ENCODE measurements at regions not wholly inside any gene's neighbourhood (a gene's known extent, or its start where the extent isn't known, plus 50 kb on each side); places are given as distances from the start of the nearest gene placed in this dataset.

DNA sequence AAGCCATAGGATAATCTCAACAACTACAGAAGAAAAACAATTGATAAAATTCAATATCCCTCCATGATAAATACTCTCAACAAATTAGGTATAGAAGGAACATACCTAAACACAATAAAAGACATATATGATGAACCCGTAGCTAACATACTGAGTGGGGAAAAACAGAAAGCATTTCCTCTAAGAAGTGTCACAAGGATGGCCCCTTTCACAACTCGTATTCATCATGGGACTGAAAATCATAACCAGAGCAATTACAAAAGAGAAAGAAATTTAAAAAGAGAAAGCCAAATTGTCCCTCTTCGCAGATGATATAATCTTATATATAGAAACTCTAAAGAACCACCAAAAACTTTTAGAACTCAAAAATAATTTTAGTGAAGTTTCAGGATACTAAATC is 146.3 kb upstream of the RGMB start:
- Histone ChIP-seq H3K27ac (ENCODE audit: low read length) (no peak overlapping the region), H3K36me3 (ENCODE audit: control insufficient read depth, insufficient read depth, low read length) (no peaks in the 10 kb centered on the region), H3K4me3 (ENCODE audit: low read depth in 2 of 2, low read length in 2 of 2) (no peak overlapping the region), H3K4me1 (ENCODE audit: control insufficient read depth, insufficient read depth, low read length) (no peaks in the 10 kb centered on the region), H3K9me3 (ENCODE audit: control insufficient read depth, insufficient read depth, low read depth, low read length) (no peaks in the 10 kb centered on the region), H3K27me3 (ENCODE audit: control insufficient read depth, insufficient read depth, low read length) (no peaks in the 10 kb centered on the region)
- intact Hi-C loops (cut with micrococcal nuclease; ENCODE audit: unreplicated experiment): no loop called here
- TF ChIP-seq, protein P1, sequence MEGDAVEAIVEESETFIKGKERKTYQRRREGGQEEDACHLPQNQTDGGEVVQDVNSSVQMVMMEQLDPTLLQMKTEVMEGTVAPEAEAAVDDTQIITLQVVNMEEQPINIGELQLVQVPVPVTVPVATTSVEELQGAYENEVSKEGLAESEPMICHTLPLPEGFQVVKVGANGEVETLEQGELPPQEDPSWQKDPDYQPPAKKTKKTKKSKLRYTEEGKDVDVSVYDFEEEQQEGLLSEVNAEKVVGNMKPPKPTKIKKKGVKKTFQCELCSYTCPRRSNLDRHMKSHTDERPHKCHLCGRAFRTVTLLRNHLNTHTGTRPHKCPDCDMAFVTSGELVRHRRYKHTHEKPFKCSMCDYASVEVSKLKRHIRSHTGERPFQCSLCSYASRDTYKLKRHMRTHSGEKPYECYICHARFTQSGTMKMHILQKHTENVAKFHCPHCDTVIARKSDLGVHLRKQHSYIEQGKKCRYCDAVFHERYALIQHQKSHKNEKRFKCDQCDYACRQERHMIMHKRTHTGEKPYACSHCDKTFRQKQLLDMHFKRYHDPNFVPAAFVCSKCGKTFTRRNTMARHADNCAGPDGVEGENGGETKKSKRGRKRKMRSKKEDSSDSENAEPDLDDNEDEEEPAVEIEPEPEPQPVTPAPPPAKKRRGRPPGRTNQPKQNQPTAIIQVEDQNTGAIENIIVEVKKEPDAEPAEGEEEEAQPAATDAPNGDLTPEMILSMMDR (IDR thresholded peaks at IDR 0.05): no peak
- POLR2A ChIA-PET: interaction anchor here (0.6 kb wide), 1 partner anchor 188 kb away, joined by 8 read pairs; no protein-coding TSS in a partner anchor
- no TSS peak for BruUV-seq (replicated peaks)
- CTCF ChIA-PET: interaction anchor here (0.7 kb wide), 1 partner anchor 13 kb away, joined by 3 read pairs; no protein-coding TSS in a partner anchor
- no peak for DNase-seq (ENCODE audit: low read depth, low spot score)
- ATAC-seq: no peak
- in situ Hi-C loops (cut with HindIII; ENCODE audit: low pct_unique_long_range_greater_than_20kb, low sequenced_read_pairs): no loop called here

DNA sequence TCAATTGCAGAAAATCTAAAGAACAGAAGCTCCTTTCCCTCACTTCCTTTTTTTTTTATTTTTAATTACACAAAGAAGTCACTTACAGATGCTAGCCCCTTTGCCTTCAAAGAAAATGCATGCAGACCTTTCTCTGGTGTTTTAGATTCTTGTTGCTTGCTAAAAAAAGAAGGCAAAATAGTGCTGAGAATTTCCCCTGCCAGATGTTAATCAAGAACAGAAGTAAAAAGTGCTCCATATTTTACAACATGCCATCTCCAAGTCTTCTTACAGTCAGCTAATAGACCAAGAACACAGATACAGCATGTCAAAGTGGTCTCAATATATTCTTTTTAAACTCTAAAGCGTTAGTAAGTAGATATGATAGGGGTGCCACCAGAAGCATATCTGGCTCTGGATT is 142.8 kb upstream of the RGMB start:
- intact Hi-C loops (cut with micrococcal nuclease; ENCODE audit: unreplicated experiment): no loop called here
- Histone ChIP-seq H3K36me3 (ENCODE audit: control insufficient read depth, insufficient read depth, low read length) (no peaks in the 10 kb centered on the region), H3K4me1 (ENCODE audit: control insufficient read depth, insufficient read depth, low read length) (no peaks in the 10 kb centered on the region), H3K27ac (ENCODE audit: low read length) (no peak overlapping the region), H3K27me3 (ENCODE audit: control insufficient read depth, insufficient read depth, low read length) (no peaks in the 10 kb centered on the region), H3K4me3 (ENCODE audit: low read depth in 2 of 2, low read length in 2 of 2) (no peak overlapping the region), H3K9me3 (ENCODE audit: control insufficient read depth, insufficient read depth, low read depth, low read length) (no peaks in the 10 kb centered on the region)
- ATAC-seq (no peak), DNase-seq (ENCODE audit: low read depth, low spot score) (no peak)
- CTCF ChIA-PET: no interaction called here
- in situ Hi-C loops (cut with HindIII; ENCODE audit: low pct_unique_long_range_greater_than_20kb, low sequenced_read_pairs): no loop called here
- POLR2A ChIA-PET: no interaction called here
- BruUV-seq (replicated peaks): no TSS peak
- TF ChIP-seq, protein P2, sequence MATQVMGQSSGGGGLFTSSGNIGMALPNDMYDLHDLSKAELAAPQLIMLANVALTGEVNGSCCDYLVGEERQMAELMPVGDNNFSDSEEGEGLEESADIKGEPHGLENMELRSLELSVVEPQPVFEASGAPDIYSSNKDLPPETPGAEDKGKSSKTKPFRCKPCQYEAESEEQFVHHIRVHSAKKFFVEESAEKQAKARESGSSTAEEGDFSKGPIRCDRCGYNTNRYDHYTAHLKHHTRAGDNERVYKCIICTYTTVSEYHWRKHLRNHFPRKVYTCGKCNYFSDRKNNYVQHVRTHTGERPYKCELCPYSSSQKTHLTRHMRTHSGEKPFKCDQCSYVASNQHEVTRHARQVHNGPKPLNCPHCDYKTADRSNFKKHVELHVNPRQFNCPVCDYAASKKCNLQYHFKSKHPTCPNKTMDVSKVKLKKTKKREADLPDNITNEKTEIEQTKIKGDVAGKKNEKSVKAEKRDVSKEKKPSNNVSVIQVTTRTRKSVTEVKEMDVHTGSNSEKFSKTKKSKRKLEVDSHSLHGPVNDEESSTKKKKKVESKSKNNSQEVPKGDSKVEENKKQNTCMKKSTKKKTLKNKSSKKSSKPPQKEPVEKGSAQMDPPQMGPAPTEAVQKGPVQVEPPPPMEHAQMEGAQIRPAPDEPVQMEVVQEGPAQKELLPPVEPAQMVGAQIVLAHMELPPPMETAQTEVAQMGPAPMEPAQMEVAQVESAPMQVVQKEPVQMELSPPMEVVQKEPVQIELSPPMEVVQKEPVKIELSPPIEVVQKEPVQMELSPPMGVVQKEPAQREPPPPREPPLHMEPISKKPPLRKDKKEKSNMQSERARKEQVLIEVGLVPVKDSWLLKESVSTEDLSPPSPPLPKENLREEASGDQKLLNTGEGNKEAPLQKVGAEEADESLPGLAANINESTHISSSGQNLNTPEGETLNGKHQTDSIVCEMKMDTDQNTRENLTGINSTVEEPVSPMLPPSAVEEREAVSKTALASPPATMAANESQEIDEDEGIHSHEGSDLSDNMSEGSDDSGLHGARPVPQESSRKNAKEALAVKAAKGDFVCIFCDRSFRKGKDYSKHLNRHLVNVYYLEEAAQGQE (IDR thresholded peaks at IDR 0.05; ENCODE audit: insufficient read depth in 1 of 2, low read depth in 2 of 2, low read length in 1 of 2): no peak
- TF ChIP-seq, protein P1 (IDR thresholded peaks at IDR 0.05): no peak
- TF ChIP-seq POLR2AphosphoS5 (IDR thresholded peaks at IDR 0.05; ENCODE audit: low read depth, low read length) (no peak), TCF7L2 (IDR thresholded peaks at IDR 0.05; ENCODE audit: low read depth, low read length) (no peak), SIN3A (IDR thresholded peaks at IDR 0.05; ENCODE audit: borderline replicate concordance, insufficient read depth, low read depth, low read length) (no peak)
